ENCODE measurements at regions not wholly inside any gene's neighbourhood (a gene's known extent, or its start where the extent isn't known, plus 50 kb on each side); places are given as distances from the start of the nearest gene placed in this dataset.

- Histone ChIP-seq H3K27me3 (no peaks in the 10 kb centered on the region), H3K4me3 (no peak overlapping the region), H3K9me3 (ENCODE audit: low read depth) (no peaks in the 10 kb centered on the region), H3K27ac (no peak overlapping the region), H3K36me3 (no peaks in the 10 kb centered on the region), H3K4me1 (ENCODE audit: low read depth) (no peaks in the 10 kb centered on the region)
- no peak for TF ChIP-seq CTCF (IDR thresholded peaks at IDR 0.05; ENCODE audit: low read depth, low read length)
- no peak for DNase-seq (ENCODE audit: low read depth in 1 of 2, low spot score in 1 of 2)
These were observed 696.7 kb upstream of the SLITRK5 start for GRCh38 chr13:86974251-86974994.

GRCh38 chr13:86974995-86975328 is 696.2 kb upstream of the SLITRK5 start:
- Histone ChIP-seq H3K9me3 (ENCODE audit: low read depth) (no peaks in the 10 kb centered on the region), H3K4me3 (no peak overlapping the region), H3K4me1 (ENCODE audit: low read depth) (no peaks in the 10 kb centered on the region), H3K27ac (no peak overlapping the region), H3K27me3 (no peaks in the 10 kb centered on the region), H3K36me3 (no peaks in the 10 kb centered on the region)
- no peak for TF ChIP-seq CTCF (IDR thresholded peaks at IDR 0.05; ENCODE audit: low read depth, low read length)
- DNase-seq (ENCODE audit: low read depth in 1 of 2, low spot score in 1 of 2): peak; percentile 0 to 2

- no peak for DNase-seq (ENCODE audit: low read depth in 1 of 2, low spot score in 1 of 2)
- Histone ChIP-seq H3K4me1 (ENCODE audit: low read depth) (no peaks in the 10 kb centered on the region), H3K36me3 (no peaks in the 10 kb centered on the region), H3K4me3 (no peak overlapping the region), H3K27ac (no peak overlapping the region), H3K27me3 (no peaks in the 10 kb centered on the region), H3K9me3 (ENCODE audit: low read depth) (no peaks in the 10 kb centered on the region)
- TF ChIP-seq CTCF (IDR thresholded peaks at IDR 0.05; ENCODE audit: low read depth, low read length): no peak
These were observed 694.4 kb upstream of the SLITRK5 start for GRCh38 chr13:86976521-86977324.

DNA sequence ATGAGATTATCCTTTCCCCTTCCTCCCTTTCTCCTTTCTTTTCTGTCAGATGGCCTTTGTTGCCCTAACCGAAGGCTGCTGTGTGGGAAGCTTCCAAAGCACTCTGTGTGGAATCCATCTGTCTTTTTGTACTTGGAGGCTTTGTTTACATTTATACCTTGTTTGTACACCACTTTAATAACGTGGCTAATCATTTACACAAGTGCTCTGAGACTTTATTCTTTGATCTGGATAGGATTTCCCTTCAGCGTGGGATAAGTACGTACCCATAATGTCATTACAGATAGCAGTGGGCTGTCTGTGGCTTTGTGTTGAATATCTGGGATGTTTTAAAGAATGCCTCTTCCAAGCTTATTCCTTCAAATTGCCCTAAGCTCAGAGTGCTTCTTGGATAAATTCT is 684.7 kb upstream of the SLITRK5 start:
- Histone ChIP-seq H3K27ac (no peak overlapping the region), H3K4me1 (ENCODE audit: low read depth) (no peaks in the 10 kb centered on the region), H3K36me3 (no peaks in the 10 kb centered on the region), H3K27me3 (no peaks in the 10 kb centered on the region), H3K4me3 (no peak overlapping the region), H3K9me3 (ENCODE audit: low read depth) (no peaks in the 10 kb centered on the region)
- no peak for TF ChIP-seq CTCF (IDR thresholded peaks at IDR 0.05; ENCODE audit: low read depth, low read length)
- no peak for DNase-seq (ENCODE audit: low read depth in 1 of 2, low spot score in 1 of 2)

GRCh38 chr13:86992251-86992650 is 678.9 kb upstream of the SLITRK5 start:
- Histone ChIP-seq H3K27ac (no peak overlapping the region), H3K4me3 (no peak overlapping the region), H3K36me3 (no peaks in the 10 kb centered on the region), H3K9me3 (ENCODE audit: low read depth) (no peaks in the 10 kb centered on the region), H3K27me3 (no peaks in the 10 kb centered on the region), H3K4me1 (ENCODE audit: low read depth) (no peaks in the 10 kb centered on the region)
- no peak for TF ChIP-seq CTCF (IDR thresholded peaks at IDR 0.05; ENCODE audit: low read depth, low read length)
- DNase-seq (ENCODE audit: low read depth in 1 of 2, low spot score in 1 of 2): no peak

Data from cardiac muscle cell (in vitro differentiated cells and primary cell).